ENCODE measurements at regions not wholly inside any gene's neighbourhood (a gene's known extent, or its start where the extent isn't known, plus 50 kb on each side); places are given as distances from the start of the nearest gene placed in this dataset.

- Histone ChIP-seq H3K4me2 (ENCODE audit: low read depth, low read length, poor library complexity, severe bottlenecking) (no peak overlapping the region), H4K20me1 (ENCODE audit: insufficient read depth, low read depth, low read length) (no peaks in the 10 kb centered on the region), H3K9me2 (replicated peaks; ENCODE audit: insufficient read depth, low read length) (no peaks in the 10 kb centered on the region), H3K9me3 (ENCODE audit: low read length) (no peaks in the 10 kb centered on the region), H3K27me3 (ENCODE audit: low read length) (no peaks in the 10 kb centered on the region), H3K27ac (ENCODE audit: low read length) (no peak overlapping the region), H3K4me1 (ENCODE audit: low read length) (no peaks in the 10 kb centered on the region), H2AFZ (ENCODE audit: low read length) (no peak overlapping the region), H3K79me2 (ENCODE audit: low read length) (no peaks in the 10 kb centered on the region), H3K36me3 (ENCODE audit: insufficient read depth, low read length) (no peaks in the 10 kb centered on the region), H3K4me3 (ENCODE audit: low read length) (no peak overlapping the region), H3K9ac (ENCODE audit: low read length) (no peak overlapping the region)
- peak; percentile 72 for DNase-seq
Measured at GRCh38 chr2:122191331-122191730, 435.9 kb downstream of the TSN start.

GRCh38 chr2:122193622-122194021 lies 438.2 kb downstream of the TSN start:
- H4K20me1 ChIP-seq (ENCODE audit: insufficient read depth, low read depth, low read length) = no peaks in the 10 kb centered on the region
- no peaks in the 10 kb centered on the region for H3K9me3 ChIP-seq (ENCODE audit: low read length)
- H3K9ac ChIP-seq (ENCODE audit: low read length) = no peak overlapping the region
- no peak overlapping the region for H3K4me2 ChIP-seq (ENCODE audit: low read depth, low read length, poor library complexity, severe bottlenecking)
- H3K9me2 ChIP-seq (replicated peaks; ENCODE audit: insufficient read depth, low read length) = no peaks in the 10 kb centered on the region
- H2AFZ ChIP-seq (ENCODE audit: low read length) = no peak overlapping the region
- H3K4me1 ChIP-seq (ENCODE audit: low read length) = no peaks in the 10 kb centered on the region
- H3K27ac ChIP-seq (ENCODE audit: low read length) = no peak overlapping the region
- H3K4me3 ChIP-seq (ENCODE audit: low read length) = no peak overlapping the region
- H3K36me3 ChIP-seq (ENCODE audit: insufficient read depth, low read length) = no peaks in the 10 kb centered on the region
- no peaks in the 10 kb centered on the region for H3K27me3 ChIP-seq (ENCODE audit: low read length)
- H3K79me2 ChIP-seq (ENCODE audit: low read length) = no peaks in the 10 kb centered on the region
- no peak for DNase-seq

- no peak for DNase-seq
- no peak overlapping the region for H3K4me2 ChIP-seq (ENCODE audit: low read depth, low read length, poor library complexity, severe bottlenecking)
- H3K79me2 ChIP-seq (ENCODE audit: low read length) = no peaks in the 10 kb centered on the region
- H3K4me3 ChIP-seq (ENCODE audit: low read length) = no peak overlapping the region
- H3K9me2 ChIP-seq (replicated peaks; ENCODE audit: insufficient read depth, low read length) = no peaks in the 10 kb centered on the region
- no peaks in the 10 kb centered on the region for H4K20me1 ChIP-seq (ENCODE audit: insufficient read depth, low read depth, low read length)
- H3K27ac ChIP-seq (ENCODE audit: low read length) = no peak overlapping the region
- H3K9me3 ChIP-seq (ENCODE audit: low read length) = no peaks in the 10 kb centered on the region
- no peaks in the 10 kb centered on the region for H3K4me1 ChIP-seq (ENCODE audit: low read length)
- H3K27me3 ChIP-seq (ENCODE audit: low read length) = no peaks in the 10 kb centered on the region
- H3K36me3 ChIP-seq (ENCODE audit: insufficient read depth, low read length) = no peaks in the 10 kb centered on the region
- no peak overlapping the region for H3K9ac ChIP-seq (ENCODE audit: low read length)
- no peak overlapping the region for H2AFZ ChIP-seq (ENCODE audit: low read length)
Measured at GRCh38 chr2:122194546-122194945, 439.1 kb downstream of the TSN start.

- Histone ChIP-seq H3K27ac (ENCODE audit: low read length) (no peak overlapping the region), H3K27me3 (ENCODE audit: low read length) (no peaks in the 10 kb centered on the region), H3K36me3 (ENCODE audit: insufficient read depth, low read length) (no peaks in the 10 kb centered on the region), H3K9me2 (replicated peaks; ENCODE audit: insufficient read depth, low read length) (no peaks in the 10 kb centered on the region), H3K4me3 (ENCODE audit: low read length) (no peak overlapping the region), H2AFZ (ENCODE audit: low read length) (no peak overlapping the region), H3K4me1 (ENCODE audit: low read length) (no peaks in the 10 kb centered on the region), H3K9ac (ENCODE audit: low read length) (no peak overlapping the region), H3K4me2 (ENCODE audit: low read depth, low read length, poor library complexity, severe bottlenecking) (no peak overlapping the region), H4K20me1 (ENCODE audit: insufficient read depth, low read depth, low read length) (no peaks in the 10 kb centered on the region), H3K79me2 (ENCODE audit: low read length) (no peaks in the 10 kb centered on the region), H3K9me3 (ENCODE audit: low read length) (no peaks in the 10 kb centered on the region)
- DNase-seq = no peak
Measured at GRCh38 chr2:122203523-122203922, 448.1 kb downstream of the TSN start.

DNA sequence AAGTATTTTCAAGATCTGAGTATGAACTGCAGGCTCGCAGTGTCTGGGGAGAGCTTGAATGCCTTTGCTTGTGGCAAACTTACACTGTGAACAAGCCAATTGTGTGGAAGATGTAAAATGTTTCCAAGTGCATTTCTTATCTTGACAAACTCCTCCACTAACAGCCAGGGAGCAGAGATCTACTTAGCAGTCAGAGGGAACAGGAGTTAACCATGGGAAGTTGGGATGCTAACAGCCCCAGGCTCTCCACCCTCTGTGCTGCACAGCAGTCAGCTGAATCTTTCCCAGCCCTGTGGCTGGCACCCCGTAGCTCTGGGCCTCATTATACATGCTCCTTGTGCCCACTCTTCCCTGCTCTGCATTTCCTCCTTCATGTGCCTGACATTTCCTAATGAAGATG lies 450.2 kb downstream of the TSN start:
- no peak overlapping the region for H2AFZ ChIP-seq (ENCODE audit: low read length)
- H3K4me2 ChIP-seq (ENCODE audit: low read depth, low read length, poor library complexity, severe bottlenecking) = no peak overlapping the region
- H3K4me3 ChIP-seq (ENCODE audit: low read length) = no peak overlapping the region
- no peak overlapping the region for H3K27ac ChIP-seq (ENCODE audit: low read length)
- H3K9me3 ChIP-seq (ENCODE audit: low read length) = no peaks in the 10 kb centered on the region
- no peaks in the 10 kb centered on the region for H3K9me2 ChIP-seq (replicated peaks; ENCODE audit: insufficient read depth, low read length)
- no peaks in the 10 kb centered on the region for H3K4me1 ChIP-seq (ENCODE audit: low read length)
- DNase-seq = no peak
- no peaks in the 10 kb centered on the region for H3K27me3 ChIP-seq (ENCODE audit: low read length)
- no peaks in the 10 kb centered on the region for H3K79me2 ChIP-seq (ENCODE audit: low read length)
- H4K20me1 ChIP-seq (ENCODE audit: insufficient read depth, low read depth, low read length) = no peaks in the 10 kb centered on the region
- H3K36me3 ChIP-seq (ENCODE audit: insufficient read depth, low read length) = no peaks in the 10 kb centered on the region
- no peak overlapping the region for H3K9ac ChIP-seq (ENCODE audit: low read length)

GRCh38 chr2:122206101-122206500 lies 450.6 kb downstream of the TSN start:
- H3K9me3 ChIP-seq (ENCODE audit: low read length) = no peaks in the 10 kb centered on the region
- no peaks in the 10 kb centered on the region for H3K79me2 ChIP-seq (ENCODE audit: low read length)
- no peak overlapping the region for H3K27ac ChIP-seq (ENCODE audit: low read length)
- no peak for DNase-seq
- no peaks in the 10 kb centered on the region for H3K9me2 ChIP-seq (replicated peaks; ENCODE audit: insufficient read depth, low read length)
- no peak overlapping the region for H3K4me3 ChIP-seq (ENCODE audit: low read length)
- no peaks in the 10 kb centered on the region for H3K27me3 ChIP-seq (ENCODE audit: low read length)
- no peak overlapping the region for H2AFZ ChIP-seq (ENCODE audit: low read length)
- H3K9ac ChIP-seq (ENCODE audit: low read length) = no peak overlapping the region
- H4K20me1 ChIP-seq (ENCODE audit: insufficient read depth, low read depth, low read length) = no peaks in the 10 kb centered on the region
- H3K4me1 ChIP-seq (ENCODE audit: low read length) = no peaks in the 10 kb centered on the region
- no peaks in the 10 kb centered on the region for H3K36me3 ChIP-seq (ENCODE audit: insufficient read depth, low read length)
- H3K4me2 ChIP-seq (ENCODE audit: low read depth, low read length, poor library complexity, severe bottlenecking) = no peak overlapping the region

- Histone ChIP-seq H4K20me1 (ENCODE audit: insufficient read depth, low read depth, low read length) (no peaks in the 10 kb centered on the region), H3K27ac (ENCODE audit: low read length) (no peak overlapping the region), H3K9me2 (replicated peaks; ENCODE audit: insufficient read depth, low read length) (no peaks in the 10 kb centered on the region), H3K79me2 (ENCODE audit: low read length) (no peaks in the 10 kb centered on the region), H3K4me3 (ENCODE audit: low read length) (no peak overlapping the region), H3K4me1 (ENCODE audit: low read length) (no peaks in the 10 kb centered on the region), H3K27me3 (ENCODE audit: low read length) (no peaks in the 10 kb centered on the region), H3K36me3 (ENCODE audit: insufficient read depth, low read length) (no peaks in the 10 kb centered on the region), H3K9ac (ENCODE audit: low read length) (no peak overlapping the region), H3K4me2 (ENCODE audit: low read depth, low read length, poor library complexity, severe bottlenecking) (no peak overlapping the region), H2AFZ (ENCODE audit: low read length) (no peak overlapping the region), H3K9me3 (ENCODE audit: low read length) (no peaks in the 10 kb centered on the region)
- DNase-seq = no peak
Measured at GRCh38 chr2:122209377-122209776, 453.9 kb downstream of the TSN start.

GRCh38 chr2:122210065-122210464 lies 454.6 kb downstream of the TSN start:
- Histone ChIP-seq H3K27me3 (ENCODE audit: low read length) (no peaks in the 10 kb centered on the region), H3K9me3 (ENCODE audit: low read length) (no peaks in the 10 kb centered on the region), H2AFZ (ENCODE audit: low read length) (no peak overlapping the region), H3K27ac (ENCODE audit: low read length) (no peak overlapping the region), H3K9me2 (replicated peaks; ENCODE audit: insufficient read depth, low read length) (no peaks in the 10 kb centered on the region), H3K4me3 (ENCODE audit: low read length) (no peak overlapping the region), H3K36me3 (ENCODE audit: insufficient read depth, low read length) (no peaks in the 10 kb centered on the region), H4K20me1 (ENCODE audit: insufficient read depth, low read depth, low read length) (no peaks in the 10 kb centered on the region), H3K4me2 (ENCODE audit: low read depth, low read length, poor library complexity, severe bottlenecking) (no peak overlapping the region), H3K79me2 (ENCODE audit: low read length) (no peaks in the 10 kb centered on the region), H3K4me1 (ENCODE audit: low read length) (no peaks in the 10 kb centered on the region), H3K9ac (ENCODE audit: low read length) (no peak overlapping the region)
- no peak for DNase-seq
